C4-2B (cell line): ENCODE measurements at regions not wholly inside any gene's neighbourhood (a gene's known extent, or its start where the extent isn't known, plus 50 kb on each side); places are given as distances from the start of the nearest gene placed in this dataset.

Experiments used
- ZFX ChIP-seq: fragments of 450-650 bp; IDR thresholded peaks from 2 replicates; pipeline ENCODE4 v1.6.1; 2017
- TF ChIP-seq, protein P1 (sequence below): fragments of 450-650 bp; conservative IDR thresholded peaks from 2 replicates; pipeline ENCODE4 v1.5.1; 2017; ENCODE audit warnings: mild to moderate bottlenecking

DNA sequence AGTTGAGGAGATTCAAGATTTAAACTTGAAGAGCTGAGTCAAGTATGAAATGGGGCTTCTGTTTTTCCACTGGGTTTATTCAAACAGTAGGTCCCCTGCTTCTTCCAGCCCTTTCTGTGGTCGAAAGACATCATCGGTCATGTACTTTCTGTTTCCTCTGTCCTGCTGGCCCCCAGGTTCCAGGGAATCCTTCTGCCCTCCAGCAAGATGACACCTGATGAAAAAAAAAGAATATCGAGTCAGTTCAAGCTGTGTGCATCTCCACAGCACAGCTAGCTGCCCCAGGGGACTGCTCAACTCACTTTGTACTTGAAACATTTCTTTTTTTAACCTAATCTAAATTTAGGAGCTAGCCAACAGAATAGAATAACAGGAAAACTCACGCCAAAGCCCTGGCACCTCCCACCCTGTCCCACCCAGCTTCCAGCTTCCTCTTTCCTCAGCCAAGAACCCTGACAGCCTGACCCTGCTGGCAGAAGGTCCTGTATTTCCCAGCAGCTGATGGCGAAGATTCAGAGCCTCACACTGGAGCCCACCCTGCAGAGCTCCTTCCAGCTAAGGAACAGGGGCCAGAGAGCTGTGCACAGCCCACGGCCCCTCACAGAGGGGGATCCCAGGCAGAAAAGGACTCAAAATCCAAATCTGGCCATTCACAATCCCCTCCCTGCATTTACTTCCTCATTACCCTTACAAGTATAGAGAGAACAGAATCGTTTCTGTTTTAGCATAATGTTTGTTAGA, 176.5 kb downstream of the PSMG1 start:
- TF ChIP-seq, protein P1, sequence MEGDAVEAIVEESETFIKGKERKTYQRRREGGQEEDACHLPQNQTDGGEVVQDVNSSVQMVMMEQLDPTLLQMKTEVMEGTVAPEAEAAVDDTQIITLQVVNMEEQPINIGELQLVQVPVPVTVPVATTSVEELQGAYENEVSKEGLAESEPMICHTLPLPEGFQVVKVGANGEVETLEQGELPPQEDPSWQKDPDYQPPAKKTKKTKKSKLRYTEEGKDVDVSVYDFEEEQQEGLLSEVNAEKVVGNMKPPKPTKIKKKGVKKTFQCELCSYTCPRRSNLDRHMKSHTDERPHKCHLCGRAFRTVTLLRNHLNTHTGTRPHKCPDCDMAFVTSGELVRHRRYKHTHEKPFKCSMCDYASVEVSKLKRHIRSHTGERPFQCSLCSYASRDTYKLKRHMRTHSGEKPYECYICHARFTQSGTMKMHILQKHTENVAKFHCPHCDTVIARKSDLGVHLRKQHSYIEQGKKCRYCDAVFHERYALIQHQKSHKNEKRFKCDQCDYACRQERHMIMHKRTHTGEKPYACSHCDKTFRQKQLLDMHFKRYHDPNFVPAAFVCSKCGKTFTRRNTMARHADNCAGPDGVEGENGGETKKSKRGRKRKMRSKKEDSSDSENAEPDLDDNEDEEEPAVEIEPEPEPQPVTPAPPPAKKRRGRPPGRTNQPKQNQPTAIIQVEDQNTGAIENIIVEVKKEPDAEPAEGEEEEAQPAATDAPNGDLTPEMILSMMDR = no peak
- no peak for TF ChIP-seq ZFX
